Stomach smooth muscle (tissue), 2 donors: ENCODE measurements at regions not wholly inside any gene's neighbourhood (a gene's known extent, or its start where the extent isn't known, plus 50 kb on each side); places are given as distances from the start of the nearest gene placed in this dataset.
"Not testable (repeated sequence)": the region's sequence is repeated elsewhere in the genome, so short reads cannot be mapped to it uniquely, and the experiment has no call there.

Experiments used
- H3K27ac ChIP-seq: one replicate; pipeline ENCODE4 v1.7.0; 2013; ENCODE audit warnings: mild to moderate bottlenecking, low read length, inconsistent platforms
- H3K27me3 ChIP-seq, 2 donors: one replicate each; pipeline ENCODE4 v1.7.0; 2013; ENCODE audit warnings: low read length in 2 of 2; ENCODE audit not compliant: insufficient read depth in 2 of 2, control insufficient read depth in 1 of 2
- H3K36me3 ChIP-seq, 2 donors: one replicate each; pipeline ENCODE4 v1.7.0; 2013; ENCODE audit warnings: low read length in 2 of 2; ENCODE audit not compliant: control insufficient read depth in 2 of 2, insufficient read depth in 2 of 2
- H3K4me1 ChIP-seq: one replicate; pipeline ENCODE4 v1.7.0; 2013; ENCODE audit warnings: low read length; ENCODE audit not compliant: control insufficient read depth, insufficient read depth
- H3K4me3 ChIP-seq, 2 donors: one replicate each; pipeline ENCODE4 v1.7.0; 2013; ENCODE audit warnings: low read length in 2 of 2
- H3K9ac ChIP-seq, 2 donors: one replicate each; pipeline ENCODE4 v1.7.0; 2013; ENCODE audit warnings: low read length in 2 of 2, mild to moderate bottlenecking in 1 of 2
- H3K9me3 ChIP-seq, 2 donors: one replicate each; pipeline ENCODE4 v1.7.0; 2013; ENCODE audit warnings: low read length in 2 of 2; ENCODE audit not compliant: control insufficient read depth in 2 of 2
- donor health status: healthy.
- donor health status: Pancreatic carcinoma.

GRCh38 chr13:62418376-62418775 lies 1002.7 kb upstream of the PCDH20 start:
- no peak overlapping the region for H3K27ac ChIP-seq
- no peaks in the 10 kb centered on the region for H3K36me3 ChIP-seq
- H3K9ac ChIP-seq = no peak overlapping the region
- H3K27me3 ChIP-seq = no peaks in the 10 kb centered on the region
- no peaks in the 10 kb centered on the region for H3K9me3 ChIP-seq
- H3K4me3 ChIP-seq = no peak overlapping the region
- no peaks in the 10 kb centered on the region for H3K4me1 ChIP-seq

DNA sequence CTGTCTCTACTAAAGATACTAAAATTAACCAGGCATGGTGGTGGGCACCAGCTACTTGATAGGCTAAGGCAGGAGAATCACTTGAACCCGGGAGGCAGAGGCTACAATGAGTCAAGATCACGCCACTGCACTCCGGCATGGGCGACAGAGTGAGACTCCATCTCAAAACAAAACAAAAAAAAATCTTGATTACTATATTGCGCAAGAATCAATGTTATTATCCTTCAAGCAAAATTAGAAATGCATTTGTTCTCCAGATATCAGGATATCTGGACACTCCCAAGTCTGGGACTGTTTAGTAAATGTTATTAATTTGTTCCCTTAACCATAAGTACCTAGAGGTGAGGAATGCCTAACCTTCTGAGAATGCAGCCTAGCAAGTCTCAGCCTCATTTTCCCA lies 992.2 kb upstream of the PCDH20 start:
- Histone ChIP-seq H3K9ac (no peak overlapping the region), H3K9me3 (no peaks in the 10 kb centered on the region), H3K4me3 (no peak overlapping the region), H3K27ac (no peak overlapping the region), H3K27me3 (no peaks in the 10 kb centered on the region), H3K36me3 (no peaks in the 10 kb centered on the region), H3K4me1 (no peaks in the 10 kb centered on the region)

DNA sequence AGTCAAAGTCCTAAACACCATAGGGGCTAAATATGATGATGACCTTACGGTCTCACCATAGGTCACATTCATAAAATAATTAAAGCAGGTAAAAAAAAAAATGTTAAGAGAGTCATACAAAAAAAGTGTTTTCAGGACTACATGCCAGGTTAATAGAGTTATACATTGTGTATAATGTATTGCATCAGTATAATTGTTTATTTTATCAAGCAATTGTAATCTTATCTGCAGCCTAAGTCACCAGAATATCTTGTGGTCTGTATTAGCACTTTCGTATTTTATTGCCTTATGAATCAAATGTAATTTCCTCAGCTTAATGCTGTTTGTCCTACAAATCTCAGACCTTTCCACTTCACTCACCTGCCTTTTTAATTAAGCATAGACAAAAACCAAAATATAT lies 972.9 kb upstream of the PCDH20 start:
- H3K4me3 ChIP-seq = no peak overlapping the region
- H3K27ac ChIP-seq = no peak overlapping the region
- H3K9ac ChIP-seq = no peak overlapping the region
- no peaks in the 10 kb centered on the region for H3K27me3 ChIP-seq
- no peaks in the 10 kb centered on the region for H3K4me1 ChIP-seq
- no peaks in the 10 kb centered on the region for H3K36me3 ChIP-seq
- H3K9me3 ChIP-seq = no peaks in the 10 kb centered on the region

- no peak overlapping the region for H3K9ac ChIP-seq
- H3K27me3 ChIP-seq = no peaks in the 10 kb centered on the region
- no peaks in the 10 kb centered on the region for H3K4me1 ChIP-seq
- no peaks in the 10 kb centered on the region for H3K36me3 ChIP-seq
- no peak overlapping the region for H3K27ac ChIP-seq
- no peak overlapping the region for H3K4me3 ChIP-seq
- no peaks in the 10 kb centered on the region for H3K9me3 ChIP-seq
Observed at GRCh38 chr13:62387647-62388046, 972.0 kb upstream of the PCDH20 start.

GRCh38 chr13:62379241-62379640 lies 963.6 kb upstream of the PCDH20 start:
- not testable (repeated sequence) for H3K9ac ChIP-seq, H3K27me3 ChIP-seq, H3K4me1 ChIP-seq, H3K9me3 ChIP-seq, H3K27ac ChIP-seq, H3K36me3 ChIP-seq, H3K4me3 ChIP-seq

GRCh38 chr13:62377838-62378237 lies 962.2 kb upstream of the PCDH20 start:
- H3K9me3 ChIP-seq = no peaks in the 10 kb centered on the region
- H3K4me3 ChIP-seq = no peak overlapping the region
- no peaks in the 10 kb centered on the region for H3K27me3 ChIP-seq
- H3K27ac ChIP-seq = no peak overlapping the region
- no peak overlapping the region for H3K9ac ChIP-seq
- no peaks in the 10 kb centered on the region for H3K36me3 ChIP-seq
- no peaks in the 10 kb centered on the region for H3K4me1 ChIP-seq

DNA sequence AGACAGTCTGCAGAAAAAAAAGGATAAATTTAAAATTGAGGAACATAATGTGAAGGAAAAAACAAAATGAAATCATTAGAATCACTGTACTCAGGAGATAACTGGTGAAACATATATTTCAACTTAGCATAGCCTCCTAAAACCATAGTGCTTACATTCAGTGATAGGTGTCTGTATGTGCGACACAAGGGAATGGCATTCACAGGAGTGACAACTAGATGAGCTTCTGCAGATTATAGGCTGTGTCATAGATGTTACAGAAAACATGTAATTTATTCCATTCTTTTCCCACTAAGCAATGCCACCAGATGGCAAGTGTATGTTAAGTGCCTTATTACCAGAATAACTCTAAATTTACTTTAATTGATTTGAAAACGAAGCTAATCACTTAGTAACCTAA lies 960.0 kb upstream of the PCDH20 start:
- Histone ChIP-seq H3K9me3 (no peaks in the 10 kb centered on the region), H3K4me1 (no peaks in the 10 kb centered on the region), H3K27ac (no peak overlapping the region), H3K27me3 (no peaks in the 10 kb centered on the region), H3K4me3 (no peak overlapping the region), H3K36me3 (no peaks in the 10 kb centered on the region), H3K9ac (no peak overlapping the region)

DNA sequence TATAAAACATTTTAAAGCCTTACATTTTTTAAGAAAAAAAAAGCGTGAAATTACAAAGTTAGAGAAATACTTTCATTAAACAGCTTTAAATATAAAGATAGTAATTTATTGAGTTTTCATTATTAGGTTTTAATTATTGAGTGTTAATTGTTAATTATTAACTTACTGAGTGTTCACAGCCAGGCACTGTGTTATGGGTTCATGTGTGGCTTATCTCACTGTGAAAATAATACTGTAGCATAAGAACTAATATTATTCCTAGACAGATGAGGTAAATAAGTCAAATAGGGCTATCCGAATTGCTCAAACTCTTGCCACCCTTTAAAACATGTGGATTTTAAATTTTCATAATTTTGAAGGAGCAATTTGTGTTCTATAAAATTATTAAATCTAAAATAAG lies 956.1 kb upstream of the PCDH20 start:
- no peaks in the 10 kb centered on the region for H3K36me3 ChIP-seq
- H3K4me1 ChIP-seq = no peaks in the 10 kb centered on the region
- no peak overlapping the region for H3K4me3 ChIP-seq
- no peak overlapping the region for H3K9ac ChIP-seq
- no peak overlapping the region for H3K27ac ChIP-seq
- H3K9me3 ChIP-seq = no peaks in the 10 kb centered on the region
- H3K27me3 ChIP-seq = no peaks in the 10 kb centered on the region

- H3K27ac ChIP-seq, H3K9me3 ChIP-seq, H3K9ac ChIP-seq, H3K4me3 ChIP-seq, H3K36me3 ChIP-seq, H3K27me3 ChIP-seq, H3K4me1 ChIP-seq: not testable (repeated sequence)
Observed at GRCh38 chr13:62367971-62368370, 952.3 kb upstream of the PCDH20 start.

GRCh38 chr13:62360609-62361008 lies 945.0 kb upstream of the PCDH20 start:
- Histone ChIP-seq H3K27me3 (no peaks in the 10 kb centered on the region), H3K4me3 (no peak overlapping the region), H3K9me3 (no peaks in the 10 kb centered on the region), H3K4me1 (no peaks in the 10 kb centered on the region), H3K27ac (no peak overlapping the region), H3K9ac (no peak overlapping the region), H3K36me3 (no peaks in the 10 kb centered on the region)

DNA sequence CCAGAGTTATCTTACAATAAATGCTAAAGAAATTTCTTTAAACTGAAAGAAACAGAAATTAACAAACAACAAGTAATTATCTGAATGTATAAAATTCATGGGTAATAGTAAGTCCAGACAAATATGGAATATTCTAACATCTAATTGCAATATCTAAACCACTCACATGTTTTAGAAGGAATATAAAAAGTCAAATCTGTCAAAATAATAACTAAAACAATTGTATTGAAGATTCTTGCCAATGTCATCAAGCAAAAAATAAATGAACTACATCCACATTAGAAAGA lies 942.9 kb upstream of the PCDH20 start:
- Histone ChIP-seq H3K4me3 (no peak overlapping the region), H3K36me3 (no peaks in the 10 kb centered on the region), H3K27me3 (no peaks in the 10 kb centered on the region), H3K9me3 (no peaks in the 10 kb centered on the region), H3K9ac (no peak overlapping the region), H3K27ac (no peak overlapping the region), H3K4me1 (no peaks in the 10 kb centered on the region)
